GM19023 (cell line): ENCODE measurements at regions not wholly inside any gene's neighbourhood (a gene's known extent, or its start where the extent isn't known, plus 50 kb on each side); places are given as distances from the start of the nearest gene placed in this dataset.
"Not testable (repeated sequence)": the region's sequence is repeated elsewhere in the genome, so short reads cannot be mapped to it uniquely, and the experiment has no call there.

Experiments used
- ATAC-seq: cut with Tn5 transposase; IDR thresholded peaks from one replicate; pipeline ENCODE4 v1.9.1; 2021; ENCODE audit warnings: mild to moderate bottlenecking, moderate library complexity; ENCODE audit not compliant: unreplicated experiment

DNA sequence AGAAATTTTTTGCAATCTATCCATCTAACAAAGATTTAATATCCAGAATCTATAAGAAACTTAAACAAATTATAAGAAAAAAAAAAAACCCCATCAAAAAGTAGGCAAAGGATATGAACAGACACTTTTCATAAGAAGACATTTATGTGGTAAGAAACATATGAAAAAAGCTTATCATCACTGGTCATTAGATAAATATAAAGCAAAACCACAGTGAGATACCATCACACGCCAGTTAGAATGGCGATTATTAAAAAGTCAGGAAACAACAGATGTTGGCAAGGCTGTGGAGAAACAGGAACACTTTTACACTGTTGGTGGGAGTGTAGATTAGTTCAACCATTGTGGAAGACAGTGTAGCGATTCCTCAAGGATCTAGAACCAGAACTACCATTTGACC lies 110.3 kb upstream of the SLC7A11 start:
- not testable (repeated sequence) for ATAC-seq

DNA sequence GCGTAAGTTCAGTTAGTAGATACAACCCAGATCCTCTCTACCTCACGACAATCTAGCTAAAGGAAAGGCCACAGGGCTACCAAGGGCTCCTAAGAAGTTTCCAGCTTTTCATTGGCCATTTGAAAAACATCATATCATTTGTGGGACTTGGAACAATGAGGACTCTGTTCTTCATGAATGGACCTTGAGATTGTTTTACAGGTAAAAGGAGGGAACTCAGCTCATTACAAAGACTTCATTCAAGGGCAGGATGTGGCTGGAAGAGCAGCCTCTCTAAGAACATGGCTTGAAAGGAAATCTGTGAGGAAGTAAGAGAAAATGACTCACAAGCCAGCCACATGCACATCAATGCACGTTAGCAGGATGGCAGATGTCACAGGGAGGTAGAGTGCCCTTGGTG lies 105.9 kb upstream of the SLC7A11 start:
- no peak for ATAC-seq

DNA sequence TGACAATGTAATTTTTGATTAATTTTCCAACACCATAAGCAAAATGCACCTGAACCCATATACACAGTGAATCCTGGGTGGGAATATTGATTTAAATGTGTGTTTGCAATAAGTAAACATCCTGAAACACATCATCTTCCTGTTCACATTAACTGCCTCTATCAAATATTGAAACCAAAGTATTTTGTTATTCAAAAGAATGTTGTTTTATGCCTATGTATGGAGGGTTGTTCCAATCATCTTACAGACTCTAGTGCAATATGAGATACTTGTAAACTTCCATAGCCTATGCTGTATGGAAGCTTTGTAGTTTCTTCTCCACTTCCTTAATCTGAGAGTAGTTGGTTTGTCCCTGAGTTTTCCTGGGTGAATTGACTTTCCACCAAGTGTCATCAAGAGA lies 105.4 kb upstream of the SLC7A11 start:
- ATAC-seq = no peak

DNA sequence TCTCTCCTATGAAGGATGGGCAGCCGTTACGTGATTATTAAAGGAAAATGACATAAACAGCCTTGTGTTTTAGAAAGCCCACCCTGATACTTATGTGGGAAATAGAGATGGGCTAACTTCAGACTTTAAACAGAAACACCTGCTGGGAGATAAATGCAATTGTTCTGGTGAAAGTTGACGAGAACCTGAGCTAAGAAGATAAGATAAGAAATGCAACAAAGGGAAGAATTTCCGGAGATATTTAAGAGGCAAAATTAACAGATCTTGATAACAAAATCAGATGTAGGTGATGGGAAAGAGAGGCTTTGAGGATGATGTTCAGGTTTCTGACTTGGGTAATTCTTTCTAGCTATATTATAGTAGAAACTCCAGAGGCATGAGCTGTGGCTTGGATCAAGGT lies 102.7 kb upstream of the SLC7A11 start:
- ATAC-seq = no peak

DNA sequence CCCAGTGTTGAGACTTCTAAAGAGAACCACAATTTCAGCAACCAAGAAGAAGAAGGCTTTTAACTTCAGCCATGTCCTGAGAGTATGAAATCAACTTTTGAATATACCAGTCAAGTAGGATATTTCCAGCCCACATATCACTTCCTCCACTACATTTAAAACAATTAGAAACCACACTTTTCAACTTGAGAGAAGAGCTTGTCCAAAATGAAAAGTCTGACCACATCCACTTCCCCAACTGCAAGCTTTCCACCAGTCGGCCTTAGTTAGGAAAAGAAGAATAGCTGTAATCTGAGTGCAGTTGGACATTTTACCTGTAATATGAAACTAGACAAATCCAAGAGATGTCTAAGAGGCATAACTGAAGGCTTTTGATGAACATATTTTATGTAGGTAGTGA lies 101.9 kb upstream of the SLC7A11 start:
- no peak for ATAC-seq

DNA sequence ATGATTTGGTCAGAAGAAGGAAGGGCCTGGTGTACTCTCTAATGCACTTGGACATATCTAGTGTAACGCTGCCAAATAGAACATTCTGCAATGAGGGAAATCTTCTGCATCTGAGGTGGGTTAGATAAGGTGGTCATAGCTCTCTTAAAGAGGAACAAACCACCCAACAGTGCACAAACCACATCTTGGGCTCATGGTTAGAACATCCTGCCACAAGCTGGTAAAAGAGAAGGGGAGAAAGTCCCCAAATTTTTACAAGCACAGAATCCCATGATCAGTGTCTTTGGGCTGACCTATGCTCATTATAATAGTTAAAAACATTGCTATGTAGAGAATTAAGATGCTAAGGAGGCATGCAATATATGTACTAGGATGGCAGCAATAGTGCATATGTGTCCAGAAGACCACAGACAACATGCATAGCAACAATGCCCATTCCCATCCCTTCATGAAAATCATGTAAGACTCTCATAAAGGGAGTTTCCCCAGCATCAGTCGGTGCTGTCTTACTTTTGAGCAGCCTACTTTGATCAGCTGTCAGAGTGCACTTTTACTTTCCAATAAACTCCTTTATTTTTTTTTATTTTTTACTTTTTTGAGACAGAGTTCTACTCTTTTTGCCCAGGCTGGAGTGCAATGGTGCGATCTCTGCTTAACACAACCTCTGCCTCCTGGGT lies 99.7 kb upstream of the SLC7A11 start:
- ATAC-seq = peak; percentile 77

DNA sequence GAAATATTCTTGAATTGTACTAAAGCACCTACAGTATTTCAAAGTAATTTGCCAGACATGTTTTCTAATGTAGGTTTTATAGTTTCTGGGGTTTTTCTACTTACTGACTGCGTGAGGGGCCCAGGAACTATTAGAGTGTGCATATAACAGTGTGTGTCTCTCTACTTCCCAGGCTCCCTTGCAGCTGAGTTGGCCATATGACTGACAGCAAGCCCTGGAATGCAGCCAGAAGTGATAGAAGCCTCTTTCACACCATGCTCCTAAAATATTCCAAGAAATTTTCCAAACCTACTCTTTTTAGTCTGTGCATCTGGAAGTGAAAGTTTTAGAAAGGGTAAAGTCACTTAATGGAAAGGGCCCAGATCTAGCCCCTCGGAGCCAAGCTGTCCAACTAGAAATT lies 96.7 kb upstream of the SLC7A11 start:
- no peak for ATAC-seq

DNA sequence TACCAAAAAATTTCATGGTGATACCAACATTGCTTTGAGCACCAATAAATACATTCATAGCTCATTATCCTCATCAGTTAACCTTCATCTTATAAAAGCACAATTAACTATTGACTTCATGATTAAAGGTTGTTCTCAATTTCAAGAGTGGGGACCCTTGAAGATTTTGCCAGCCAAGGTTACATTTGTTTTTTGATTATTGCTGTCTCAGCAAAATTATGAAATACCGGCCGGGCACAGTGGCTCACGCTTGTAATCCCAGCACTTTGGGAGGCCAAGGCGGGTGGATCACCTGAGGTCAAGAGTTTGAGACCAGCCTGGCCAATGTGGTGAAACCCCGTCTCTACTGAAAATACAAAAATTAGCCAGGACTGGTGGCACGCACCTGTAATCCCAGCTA lies 96.1 kb upstream of the SLC7A11 start:
- ATAC-seq = not testable (repeated sequence)

DNA sequence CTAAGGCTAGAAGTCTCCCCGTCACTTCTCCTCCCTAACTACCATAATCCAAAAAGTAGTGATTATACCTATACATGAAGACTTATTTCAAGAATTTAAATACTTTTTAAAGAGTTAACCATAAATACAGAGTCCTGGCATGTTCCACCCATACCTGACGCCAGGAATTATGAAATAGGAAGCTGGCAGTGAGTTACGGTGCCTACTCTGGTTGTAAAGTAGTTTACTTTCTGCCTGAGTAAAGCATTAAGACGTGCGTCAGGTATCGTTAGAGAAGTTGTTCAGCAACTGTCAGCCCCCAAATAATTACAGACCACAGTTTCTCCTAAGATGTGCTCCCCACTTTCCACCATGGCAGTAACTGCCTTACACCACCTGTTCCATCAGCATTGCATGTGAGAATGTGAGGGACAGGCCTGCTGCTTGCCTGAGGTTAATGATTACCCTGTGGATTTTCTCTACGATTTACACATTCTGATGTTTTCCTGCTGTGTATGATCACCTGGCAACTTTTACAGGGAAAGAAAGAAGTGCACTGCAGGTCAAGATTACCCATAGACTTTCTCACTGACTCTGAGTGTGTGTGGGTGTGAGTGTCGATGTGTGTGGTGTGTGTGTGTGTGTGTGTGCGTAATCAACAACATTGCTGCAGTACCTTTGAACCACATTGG lies 92.3 kb upstream of the SLC7A11 start:
- no peak for ATAC-seq

DNA sequence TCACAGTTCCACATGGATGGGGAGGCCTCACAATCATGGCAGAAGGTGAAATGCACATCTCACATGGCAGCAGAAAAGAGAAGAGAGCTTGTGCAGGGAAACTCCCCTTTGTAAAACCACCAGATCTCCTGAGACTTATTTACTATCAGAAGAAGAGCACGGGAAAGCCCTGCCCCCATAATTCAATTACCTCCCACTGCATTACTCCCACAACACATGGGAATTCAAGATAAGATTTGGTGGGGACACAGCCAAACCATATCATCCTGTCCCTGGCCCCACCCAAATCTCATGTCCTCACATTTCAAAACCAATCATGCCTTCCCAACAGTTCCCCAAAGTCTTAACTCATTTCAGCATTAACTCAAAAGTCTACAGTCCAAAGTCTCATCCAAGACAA lies 90.3 kb upstream of the SLC7A11 start:
- ATAC-seq = not testable (repeated sequence)

DNA sequence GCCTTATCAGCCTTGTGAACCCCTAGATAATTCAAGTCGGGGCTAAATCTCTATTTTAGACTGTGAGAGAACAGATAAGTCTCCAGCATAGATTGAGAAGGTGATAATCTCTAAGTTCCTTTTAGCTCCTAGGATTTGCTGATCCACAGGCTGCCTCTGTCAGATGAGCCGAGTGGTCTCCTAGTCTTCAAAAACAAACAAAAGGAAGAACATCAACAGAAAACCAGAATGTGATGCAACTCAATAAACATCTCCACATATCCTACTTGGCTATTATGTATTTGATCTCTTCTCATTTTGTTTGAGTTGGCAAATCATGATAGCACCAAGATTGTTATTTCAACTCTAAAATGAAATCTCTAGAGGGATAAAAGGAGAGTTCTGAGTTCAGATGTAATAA lies 88.4 kb upstream of the SLC7A11 start:
- no peak for ATAC-seq

DNA sequence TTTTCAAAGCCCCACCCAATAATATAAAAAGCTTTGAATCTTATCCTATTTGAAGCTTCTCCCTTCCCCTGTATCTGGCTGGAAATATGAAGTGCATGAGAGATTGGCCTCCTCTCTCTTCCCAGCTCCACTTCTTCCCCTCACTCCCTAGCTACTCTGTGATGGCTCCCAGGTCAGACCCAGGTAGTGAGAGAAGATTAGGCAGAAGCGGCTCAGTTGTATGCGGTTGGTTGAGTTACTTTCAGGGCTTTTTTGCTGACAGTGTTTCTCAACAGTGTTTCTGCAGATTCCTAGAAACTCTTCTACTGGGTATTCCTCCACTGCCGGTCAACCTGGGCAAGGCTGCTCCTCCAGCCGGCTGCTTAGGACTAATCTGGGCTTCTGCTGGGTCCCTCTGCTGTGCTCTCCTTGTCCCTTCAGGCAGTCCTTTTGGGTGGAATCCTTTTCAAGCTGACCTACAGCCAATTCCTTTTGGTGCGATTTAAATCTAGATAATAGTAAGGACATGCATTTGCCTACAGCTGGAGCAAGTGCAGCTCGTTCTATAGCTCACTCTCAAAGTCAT lies 87.4 kb upstream of the SLC7A11 start:
- ATAC-seq = no peak

DNA sequence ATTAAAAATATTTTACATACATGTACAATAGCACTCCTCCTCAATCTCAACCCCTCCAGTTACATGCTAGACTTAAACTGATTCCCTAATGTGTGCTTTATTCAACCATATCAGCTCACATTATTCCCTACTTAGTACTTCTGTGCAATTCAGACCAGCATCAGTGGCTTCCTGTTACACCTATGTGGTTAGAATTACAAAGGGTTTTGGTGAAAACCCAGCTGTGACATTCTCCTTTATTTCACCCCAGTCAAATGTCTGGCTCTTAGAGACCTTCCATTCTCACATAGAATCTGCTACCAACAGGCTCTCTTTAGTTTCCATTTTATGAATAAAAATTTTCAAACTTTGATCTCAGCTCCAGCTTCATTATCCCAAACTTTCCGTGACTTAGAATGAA lies 85.2 kb upstream of the SLC7A11 start:
- ATAC-seq = no peak

DNA sequence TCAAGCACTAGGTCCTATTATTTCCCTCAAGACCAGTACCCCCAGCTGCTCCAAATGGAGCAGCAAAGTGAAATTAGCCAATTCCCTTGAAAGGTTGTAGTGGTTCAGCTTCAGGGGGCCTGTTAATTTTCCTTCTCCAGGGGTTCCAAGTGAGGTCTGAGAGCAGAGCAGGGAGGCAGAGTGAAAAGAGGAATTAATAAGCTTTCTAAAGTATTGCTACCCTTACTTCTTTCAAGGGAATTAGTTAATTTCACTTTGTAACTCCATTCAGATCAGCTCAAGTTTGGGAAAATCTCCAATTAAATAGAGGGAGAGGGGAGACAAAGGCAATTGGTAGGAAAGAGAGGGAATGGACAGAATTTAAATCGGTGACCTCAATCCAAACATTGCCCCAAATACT lies 78.7 kb upstream of the SLC7A11 start:
- no peak for ATAC-seq

DNA sequence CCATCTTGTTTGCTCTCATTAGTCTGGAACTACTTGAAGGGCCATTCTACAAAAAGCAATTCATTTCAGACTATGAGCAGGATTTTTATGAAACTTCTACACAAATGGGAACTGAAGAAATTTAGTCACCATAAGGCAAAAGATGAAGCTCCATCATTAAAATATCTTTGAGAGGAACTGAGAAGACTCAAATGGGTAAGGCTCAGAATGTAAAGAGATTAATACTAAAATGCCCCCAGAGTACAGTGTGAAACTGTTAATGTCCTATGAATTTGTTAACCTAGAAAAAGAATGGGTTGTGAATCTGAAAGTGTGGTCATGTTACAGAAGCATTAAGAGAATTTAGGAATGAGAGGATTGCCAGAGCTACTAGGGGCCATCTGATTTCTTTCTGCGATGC lies 77.9 kb upstream of the SLC7A11 start:
- ATAC-seq = no peak

DNA sequence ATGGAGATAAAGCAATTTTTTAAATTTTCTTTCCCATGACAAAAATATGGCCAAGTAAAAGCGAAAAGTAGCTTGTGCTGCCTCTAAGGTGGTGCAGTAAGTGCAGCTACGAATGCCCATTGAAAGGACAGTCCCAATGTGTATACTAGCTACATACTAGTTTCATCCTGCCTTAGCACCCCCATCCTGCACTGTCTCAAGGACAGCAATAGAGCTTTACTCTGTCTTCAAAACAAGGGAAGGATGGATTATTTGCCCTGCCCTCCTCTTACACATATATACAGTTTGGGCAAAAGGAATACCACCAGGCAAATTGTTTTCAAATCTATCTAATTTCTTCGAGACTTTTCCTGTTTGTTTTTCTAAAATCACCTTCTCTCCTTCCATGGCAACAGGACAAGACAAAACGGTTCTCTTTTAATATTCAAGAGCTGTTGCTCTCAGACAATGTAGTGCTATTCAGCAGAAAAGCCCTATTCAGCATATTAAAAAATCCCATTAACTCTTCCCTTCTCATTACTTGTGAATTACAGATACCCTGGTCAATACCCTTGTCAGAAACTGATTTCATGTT lies 75.1 kb upstream of the SLC7A11 start:
- no peak for ATAC-seq

DNA sequence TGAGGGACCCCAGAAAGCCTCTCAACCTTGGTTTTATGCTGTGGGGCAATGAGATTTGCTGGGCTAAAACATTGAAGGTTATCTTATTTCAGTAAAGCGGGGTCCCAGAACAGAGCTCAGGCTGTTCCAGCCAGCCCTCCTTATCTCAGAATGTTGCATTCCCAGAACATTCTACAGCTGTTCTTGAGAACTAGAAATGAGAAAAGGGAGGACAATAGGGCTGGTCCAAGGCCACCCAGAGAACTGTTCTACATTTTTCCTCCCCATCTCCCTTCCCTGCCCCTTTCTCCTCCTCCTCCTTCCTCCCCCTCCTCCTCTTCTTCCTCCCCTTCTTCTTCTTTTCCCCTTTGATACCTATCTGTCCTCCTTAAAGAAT lies 70.4 kb upstream of the SLC7A11 start:
- no peak for ATAC-seq

DNA sequence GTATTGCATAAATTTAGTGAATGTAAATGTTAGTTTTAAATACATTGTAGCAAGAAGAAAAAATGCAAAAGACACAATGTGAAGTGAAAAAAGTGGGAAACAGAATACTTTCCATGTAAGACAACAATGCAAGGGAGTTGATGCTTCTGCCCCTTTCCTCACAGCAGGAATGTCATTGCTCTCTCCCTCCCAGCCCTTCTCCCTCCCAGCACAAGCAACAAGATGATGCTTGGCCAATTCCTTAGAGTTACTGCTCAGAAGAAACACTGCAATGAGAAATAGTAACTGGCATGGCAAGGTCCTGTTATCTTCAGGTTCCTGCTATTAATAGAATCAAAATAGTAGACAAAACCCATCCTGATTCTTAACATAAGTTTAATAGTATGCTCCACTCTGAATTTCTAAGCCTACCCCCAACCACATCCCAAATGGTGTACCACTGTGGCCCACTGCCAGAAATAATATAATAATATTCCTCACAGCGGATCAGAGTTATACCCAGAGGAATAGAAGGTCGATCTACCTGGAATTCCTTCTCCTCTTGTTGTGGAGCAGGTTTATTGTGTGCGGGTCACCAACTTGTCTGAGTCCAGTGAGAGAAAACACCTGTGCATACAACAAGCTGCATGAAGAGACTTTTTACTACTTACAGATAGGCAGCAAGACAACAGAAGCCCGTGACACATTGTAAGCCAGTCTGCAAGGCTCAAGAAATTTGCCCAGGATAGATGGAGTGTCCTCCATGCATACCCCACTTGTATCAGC lies 69.8 kb upstream of the SLC7A11 start:
- ATAC-seq = no peak

DNA sequence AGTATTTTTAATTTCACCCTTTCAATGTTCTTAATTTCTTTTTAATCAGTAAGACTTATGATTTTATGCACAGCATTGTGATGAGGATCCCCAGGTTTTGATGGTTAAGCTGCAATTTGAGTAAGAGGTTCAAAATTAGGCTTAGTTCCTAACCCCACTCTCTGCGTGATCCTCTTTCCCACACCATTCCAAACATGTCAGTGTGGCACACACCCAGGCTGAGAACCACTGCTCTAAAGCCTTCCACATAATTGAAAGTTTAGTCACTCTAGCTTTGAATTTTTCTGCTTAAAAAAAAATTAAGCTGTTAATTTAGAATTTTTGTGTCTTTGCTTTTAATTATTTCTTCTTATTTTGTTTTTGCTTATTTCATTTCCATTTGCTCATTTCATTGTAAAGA lies 68.8 kb upstream of the SLC7A11 start:
- ATAC-seq = no peak

DNA sequence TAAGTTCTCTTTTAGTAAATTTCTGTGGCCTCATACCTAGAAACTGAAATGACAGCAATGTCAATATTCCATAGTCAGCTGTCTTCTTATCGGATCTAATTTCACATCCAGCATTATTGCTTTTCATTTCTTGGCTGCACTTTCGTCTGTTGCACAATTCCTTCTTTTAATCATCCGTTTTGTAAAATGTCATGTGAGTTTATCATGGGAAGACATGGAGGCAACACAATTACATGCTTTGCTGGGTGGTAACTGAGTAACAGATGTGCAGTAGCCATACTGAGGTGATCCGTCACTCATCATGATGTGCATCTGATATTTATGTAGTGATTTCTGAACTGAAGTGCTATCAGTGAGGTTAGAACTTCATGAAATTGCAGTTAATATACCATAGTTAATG lies 68.3 kb upstream of the SLC7A11 start:
- no peak for ATAC-seq

DNA sequence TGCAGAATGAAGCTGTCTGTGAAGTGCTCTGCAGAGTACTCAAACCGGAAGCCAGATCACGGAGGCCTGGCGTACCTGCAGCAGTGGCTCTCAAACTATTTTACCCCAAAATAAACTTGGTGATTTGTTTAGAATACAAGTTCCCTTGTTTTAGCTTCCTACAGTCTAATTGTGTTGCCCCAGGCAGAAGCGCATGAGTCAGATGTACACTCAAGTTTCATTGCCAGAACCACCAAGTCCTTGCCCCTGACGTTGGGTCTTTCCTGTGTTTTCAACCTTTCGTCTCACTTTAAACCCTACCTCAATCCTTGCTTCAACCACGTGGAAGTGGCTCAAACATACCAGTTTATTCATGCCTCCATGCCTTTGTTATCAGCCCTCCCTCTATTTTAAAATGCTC lies 66.2 kb upstream of the SLC7A11 start:
- no peak for ATAC-seq

DNA sequence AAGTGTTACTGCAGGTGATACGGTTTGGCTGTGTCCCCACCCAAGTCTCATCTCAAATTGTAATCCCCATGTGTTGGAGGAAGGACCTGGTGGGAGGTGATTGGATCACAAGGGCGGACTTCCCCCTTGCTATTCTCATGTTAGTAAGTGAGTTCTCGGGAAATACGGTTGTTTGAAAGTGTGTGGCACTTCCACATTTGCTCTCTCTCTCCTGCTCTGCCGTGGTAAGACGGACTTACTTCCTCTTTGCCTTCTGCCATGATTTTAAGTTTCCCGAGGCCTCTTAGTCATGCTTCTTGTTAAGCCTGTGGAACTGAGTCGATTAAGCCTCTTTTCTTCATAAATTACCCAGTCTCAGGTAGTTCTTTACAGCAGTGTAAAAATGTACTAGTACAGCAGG lies 65.2 kb upstream of the SLC7A11 start:
- no peak for ATAC-seq
